ENCODE measurements at regions not wholly inside any gene's neighbourhood (a gene's known extent, or its start where the extent isn't known, plus 50 kb on each side); places are given as distances from the start of the nearest gene placed in this dataset.
"Not testable (repeated sequence)": the region's sequence is repeated elsewhere in the genome, so short reads cannot be mapped to it uniquely, and the experiment has no call there.

GRCh38 chr7:49488573-49488972 lies 284.9 kb upstream of the VWC2 start:
- no peaks in the 10 kb centered on the region for H3K4me1 Mint-ChIP-seq
- Histone ChIP-seq H3K9me3 (ENCODE audit: low read depth) (no peaks in the 10 kb centered on the region), H3K36me3 (no peaks in the 10 kb centered on the region), H3K27ac (no peak overlapping the region), H2AFZ (replicated peaks) (no peak overlapping the region), H3K4me3 (no peak overlapping the region), H3K9ac (no peak overlapping the region), H3K27me3 (no peaks in the 10 kb centered on the region), H4K20me1 (ENCODE audit: low read depth) (no peaks in the 10 kb centered on the region), H3F3A (ENCODE audit: low read depth) (no peaks in the 10 kb centered on the region), H3K79me2 (ENCODE audit: low read depth) (no peaks in the 10 kb centered on the region), H3K4me1 (peaks cover 5% of the 10 kb centered on the region), H3K4me2 (no peak overlapping the region)
- H3K36me3 Mint-ChIP-seq = no peaks in the 10 kb centered on the region
- no peaks in the 10 kb centered on the region for H3K9me3 Mint-ChIP-seq
- no peak overlapping the region for H3K27ac Mint-ChIP-seq
- no peak overlapping the region for H3K4me3 Mint-ChIP-seq
- TF ChIP-seq CTCF (IDR thresholded peaks at IDR 0.05) (no peak), EZH2phosphoT487 (IDR thresholded peaks at IDR 0.05) (no peak), EZH2 (IDR thresholded peaks at IDR 0.05) (no peak)
- no peak for DNase-seq (ENCODE audit: low spot score)
- no peaks in the 10 kb centered on the region for H3K27me3 Mint-ChIP-seq (ENCODE audit: insufficient read depth, low read depth)

GRCh38 chr7:49497471-49497870 lies 276.0 kb upstream of the VWC2 start:
- TF ChIP-seq CTCF (IDR thresholded peaks at IDR 0.05) (no peak), EZH2 (IDR thresholded peaks at IDR 0.05) (no peak), EZH2phosphoT487 (IDR thresholded peaks at IDR 0.05) (no peak)
- no peak overlapping the region for H2AFZ ChIP-seq (replicated peaks)
- H3K27me3 ChIP-seq = no peaks in the 10 kb centered on the region
- H3K4me3 ChIP-seq = no peak overlapping the region
- no peak overlapping the region for H3K4me2 ChIP-seq
- Mint-ChIP-seq H3K36me3 (no peaks in the 10 kb centered on the region), H3K27me3 (ENCODE audit: insufficient read depth, low read depth) (no peaks in the 10 kb centered on the region), H3K4me1 (no peaks in the 10 kb centered on the region), H3K27ac (no peak overlapping the region), H3K9me3 (no peaks in the 10 kb centered on the region), H3K4me3 (no peak overlapping the region)
- no peak overlapping the region for H3K27ac ChIP-seq
- no peaks in the 10 kb centered on the region for H3F3A ChIP-seq (ENCODE audit: low read depth)
- no peaks in the 10 kb centered on the region for H3K79me2 ChIP-seq (ENCODE audit: low read depth)
- no peaks in the 10 kb centered on the region for H3K36me3 ChIP-seq
- no peak for DNase-seq (ENCODE audit: low spot score)
- no peak overlapping the region for H3K9ac ChIP-seq
- no peaks in the 10 kb centered on the region for H3K9me3 ChIP-seq (ENCODE audit: low read depth)
- no peaks in the 10 kb centered on the region for H3K4me1 ChIP-seq
- H4K20me1 ChIP-seq (ENCODE audit: low read depth) = no peaks in the 10 kb centered on the region

DNA sequence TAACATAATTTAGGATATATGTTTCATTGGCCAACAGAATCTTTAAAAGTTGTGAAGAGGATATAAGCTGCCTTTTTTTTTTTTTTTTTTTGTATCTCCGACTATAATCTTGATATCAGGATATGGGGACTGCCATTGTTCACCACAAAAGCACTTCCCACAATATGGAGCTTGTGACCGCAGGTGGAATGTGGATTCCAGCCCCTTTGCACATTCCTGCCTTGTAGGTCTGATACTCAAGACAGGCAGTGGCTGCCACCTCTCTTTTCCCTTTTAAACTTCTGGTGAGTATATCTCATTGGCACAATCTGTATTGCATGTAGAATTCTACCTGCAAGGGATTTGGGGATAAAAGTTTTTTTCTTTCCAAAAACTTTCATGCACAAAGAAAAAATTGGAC lies 272.7 kb upstream of the VWC2 start:
- H3K36me3 ChIP-seq = no peaks in the 10 kb centered on the region
- H3K4me3 ChIP-seq = no peak overlapping the region
- no peak overlapping the region for H3K27ac ChIP-seq
- Mint-ChIP-seq H3K27me3 (ENCODE audit: insufficient read depth, low read depth) (no peaks in the 10 kb centered on the region), H3K4me1 (peaks cover 6% of the 10 kb centered on the region), H3K36me3 (no peaks in the 10 kb centered on the region), H3K27ac (no peak overlapping the region), H3K9me3 (no peaks in the 10 kb centered on the region), H3K4me3 (no peak overlapping the region)
- H3K9me3 ChIP-seq (ENCODE audit: low read depth) = no peaks in the 10 kb centered on the region
- no peaks in the 10 kb centered on the region for H3F3A ChIP-seq (ENCODE audit: low read depth)
- H4K20me1 ChIP-seq (ENCODE audit: low read depth) = no peaks in the 10 kb centered on the region
- H3K79me2 ChIP-seq (ENCODE audit: low read depth) = no peaks in the 10 kb centered on the region
- no peaks in the 10 kb centered on the region for H3K4me1 ChIP-seq
- H3K4me2 ChIP-seq = no peak overlapping the region
- no peak overlapping the region for H2AFZ ChIP-seq (replicated peaks)
- H3K27me3 ChIP-seq = no peaks in the 10 kb centered on the region
- H3K9ac ChIP-seq = no peak overlapping the region
- no peak for DNase-seq (ENCODE audit: low spot score)
- no peak for TF ChIP-seq CTCF (IDR thresholded peaks at IDR 0.05)
- no peak for TF ChIP-seq EZH2 (IDR thresholded peaks at IDR 0.05)
- TF ChIP-seq EZH2phosphoT487 (IDR thresholded peaks at IDR 0.05) = no peak

DNA sequence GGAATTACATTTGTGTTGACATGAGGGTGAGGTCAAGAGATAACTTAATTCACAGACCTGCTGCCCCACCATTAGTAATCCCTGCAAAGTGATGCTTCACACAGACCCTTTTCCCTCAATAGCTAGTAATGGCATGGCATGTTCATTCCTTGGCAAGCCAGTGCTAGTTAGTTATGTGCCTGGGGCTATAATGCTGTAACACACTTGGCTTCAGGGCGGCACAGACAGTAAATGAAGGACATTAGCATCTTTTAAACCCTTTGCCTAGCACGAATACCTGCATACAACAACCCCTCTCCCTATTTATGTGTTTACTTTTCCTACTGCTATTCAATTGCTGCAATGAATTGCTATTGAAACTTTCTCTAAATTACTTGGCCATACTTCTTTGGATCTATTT lies 266.2 kb upstream of the VWC2 start:
- not testable (repeated sequence) for DNase-seq (ENCODE audit: low spot score); H3K27ac ChIP-seq; H3K4me2 ChIP-seq; H3K79me2 ChIP-seq (ENCODE audit: low read depth); H3K36me3 Mint-ChIP-seq; H3K4me3 ChIP-seq; H4K20me1 ChIP-seq (ENCODE audit: low read depth); H3K27me3 Mint-ChIP-seq (ENCODE audit: insufficient read depth, low read depth); H3K9ac ChIP-seq; H3K36me3 ChIP-seq; H3K4me1 Mint-ChIP-seq; H3K4me1 ChIP-seq; H2AFZ ChIP-seq (replicated peaks); H3K27me3 ChIP-seq; H3K9me3 Mint-ChIP-seq; H3K9me3 ChIP-seq (ENCODE audit: low read depth); H3K4me3 Mint-ChIP-seq; H3K27ac Mint-ChIP-seq; H3F3A ChIP-seq (ENCODE audit: low read depth)
